Fibroblast of villous mesenchyme (primary cell): ENCODE measurements at regions not wholly inside any gene's neighbourhood (a gene's known extent, or its start where the extent isn't known, plus 50 kb on each side); places are given as distances from the start of the nearest gene placed in this dataset.
"Not testable (repeated sequence)": the region's sequence is repeated elsewhere in the genome, so short reads cannot be mapped to it uniquely, and the experiment has no call there.

ENCODE experiments used
- DNase-seq: peaks from one replicate; pipeline ENCODE4 v3.0.0-alpha.2; 2010; ENCODE audit warnings: low read depth
- H3K4me3 ChIP-seq: 2 replicates; pipeline ENCODE4 v1.5.1; 2011; ENCODE audit warnings: low read depth, mild to moderate bottlenecking, low read length
- TF ChIP-seq, protein P1 (sequence below): IDR thresholded peaks from 2 replicates; pipeline ENCODE4 v1.5.1; 2012; ENCODE audit warnings: low read depth, mild to moderate bottlenecking, low read length; ENCODE audit not compliant: insufficient read depth

DNA sequence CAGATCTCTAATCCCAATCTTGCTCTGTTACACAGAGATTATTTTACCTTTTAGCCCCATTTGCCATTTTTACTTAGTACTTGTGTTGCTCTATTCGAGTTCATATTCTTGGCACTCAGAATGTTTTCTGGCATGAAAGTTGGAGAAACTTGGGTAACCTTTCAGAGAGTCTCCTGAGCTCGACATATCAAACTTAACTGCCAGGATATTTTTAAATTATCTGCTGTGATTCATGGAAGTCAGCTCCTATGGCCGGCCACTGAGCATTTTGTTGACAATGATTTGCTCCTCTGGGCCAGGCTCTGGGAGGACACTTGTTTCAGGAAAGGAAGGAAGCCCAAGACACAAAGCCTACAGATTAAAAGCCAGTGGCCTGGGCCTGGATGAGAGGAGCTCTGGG lies 396.7 kb downstream of the TNS3 start:
- TF ChIP-seq, protein P1, sequence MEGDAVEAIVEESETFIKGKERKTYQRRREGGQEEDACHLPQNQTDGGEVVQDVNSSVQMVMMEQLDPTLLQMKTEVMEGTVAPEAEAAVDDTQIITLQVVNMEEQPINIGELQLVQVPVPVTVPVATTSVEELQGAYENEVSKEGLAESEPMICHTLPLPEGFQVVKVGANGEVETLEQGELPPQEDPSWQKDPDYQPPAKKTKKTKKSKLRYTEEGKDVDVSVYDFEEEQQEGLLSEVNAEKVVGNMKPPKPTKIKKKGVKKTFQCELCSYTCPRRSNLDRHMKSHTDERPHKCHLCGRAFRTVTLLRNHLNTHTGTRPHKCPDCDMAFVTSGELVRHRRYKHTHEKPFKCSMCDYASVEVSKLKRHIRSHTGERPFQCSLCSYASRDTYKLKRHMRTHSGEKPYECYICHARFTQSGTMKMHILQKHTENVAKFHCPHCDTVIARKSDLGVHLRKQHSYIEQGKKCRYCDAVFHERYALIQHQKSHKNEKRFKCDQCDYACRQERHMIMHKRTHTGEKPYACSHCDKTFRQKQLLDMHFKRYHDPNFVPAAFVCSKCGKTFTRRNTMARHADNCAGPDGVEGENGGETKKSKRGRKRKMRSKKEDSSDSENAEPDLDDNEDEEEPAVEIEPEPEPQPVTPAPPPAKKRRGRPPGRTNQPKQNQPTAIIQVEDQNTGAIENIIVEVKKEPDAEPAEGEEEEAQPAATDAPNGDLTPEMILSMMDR = no peak
- DNase-seq = no peak
- no peak overlapping the region for H3K4me3 ChIP-seq

DNA sequence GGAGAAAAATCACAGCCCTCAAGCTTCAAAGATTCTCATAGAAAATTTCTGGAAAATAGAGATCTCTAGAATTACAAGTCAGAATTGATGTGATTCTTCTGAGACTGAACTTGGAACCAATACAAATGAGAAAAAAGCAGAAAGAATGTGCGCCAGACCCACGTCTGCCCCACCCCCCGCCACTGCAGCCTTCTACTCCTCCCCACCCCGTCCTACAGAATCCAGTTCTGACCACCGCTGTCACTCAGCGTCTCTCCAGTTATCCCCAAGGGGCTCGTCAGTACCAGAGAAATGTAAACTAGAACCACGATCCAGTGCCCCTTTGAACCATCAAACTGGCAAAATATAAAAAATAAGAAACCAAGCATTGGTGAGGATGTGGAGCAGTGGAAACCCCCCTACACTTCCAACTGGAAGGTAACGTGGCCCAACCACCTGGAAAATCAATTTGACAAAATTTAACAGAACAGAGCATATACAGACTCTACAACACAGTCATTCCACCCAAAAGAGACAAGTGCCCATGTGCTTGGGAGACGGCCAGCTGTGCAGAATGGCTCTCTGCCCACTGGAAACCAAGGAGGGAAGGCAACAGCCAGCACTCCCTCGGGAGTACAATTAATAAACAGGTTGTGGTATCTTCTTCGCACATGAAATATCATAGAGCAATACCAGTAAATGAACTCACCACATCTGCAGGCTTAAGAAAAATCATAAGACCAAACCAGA lies 397.9 kb downstream of the TNS3 start:
- H3K4me3 ChIP-seq = no peak overlapping the region
- TF ChIP-seq, protein P1 = no peak
- DNase-seq = no peak

DNA sequence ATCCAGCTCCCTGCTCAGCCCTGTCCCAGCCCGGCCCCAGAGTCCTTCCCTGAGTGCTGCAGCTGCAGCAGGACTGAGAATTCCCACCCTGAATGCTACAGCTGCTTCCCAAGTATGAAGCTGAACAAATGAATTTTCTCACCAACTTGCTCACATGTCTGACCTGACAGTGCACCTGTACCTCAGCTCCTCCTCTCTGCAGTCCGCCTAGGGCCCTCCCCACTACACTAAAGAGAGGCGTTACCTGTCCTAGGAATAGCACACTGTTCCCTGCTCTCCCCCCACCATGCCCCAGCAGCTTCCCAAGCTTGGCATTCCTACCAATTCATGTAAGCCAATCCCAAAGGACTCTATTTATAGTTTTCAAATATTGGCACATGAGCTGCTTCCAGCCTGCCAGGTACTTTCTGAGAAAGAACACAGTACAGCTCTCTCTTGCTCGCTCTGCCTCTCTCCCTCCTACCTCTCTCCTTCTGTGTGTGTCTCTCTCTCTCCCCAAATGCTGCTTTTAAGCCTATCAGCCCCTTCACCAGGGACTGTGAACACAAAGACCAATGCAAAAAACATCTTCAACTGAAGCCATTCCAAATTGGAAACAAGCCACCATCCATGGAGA lies 400.1 kb downstream of the TNS3 start:
- TF ChIP-seq, protein P1 = no peak
- no peak overlapping the region for H3K4me3 ChIP-seq
- DNase-seq = no peak

DNA sequence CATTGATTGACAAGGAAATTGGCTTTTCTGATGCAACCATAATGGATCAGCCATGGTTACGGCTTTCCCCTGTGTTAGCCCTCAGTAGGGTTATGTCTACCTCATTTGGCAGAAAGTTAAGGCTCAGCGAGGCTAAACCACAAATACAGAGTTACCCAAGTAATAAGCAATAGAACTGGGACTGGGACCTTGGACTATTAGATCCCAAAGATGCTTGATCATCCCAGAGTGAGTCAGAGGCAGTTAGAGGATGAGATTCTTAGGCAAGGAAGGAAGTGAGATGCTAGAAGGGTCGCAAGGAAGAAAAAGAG lies 401.4 kb downstream of the TNS3 start:
- H3K4me3 ChIP-seq = no peak overlapping the region
- TF ChIP-seq, protein P1 = no peak
- no peak for DNase-seq

DNA sequence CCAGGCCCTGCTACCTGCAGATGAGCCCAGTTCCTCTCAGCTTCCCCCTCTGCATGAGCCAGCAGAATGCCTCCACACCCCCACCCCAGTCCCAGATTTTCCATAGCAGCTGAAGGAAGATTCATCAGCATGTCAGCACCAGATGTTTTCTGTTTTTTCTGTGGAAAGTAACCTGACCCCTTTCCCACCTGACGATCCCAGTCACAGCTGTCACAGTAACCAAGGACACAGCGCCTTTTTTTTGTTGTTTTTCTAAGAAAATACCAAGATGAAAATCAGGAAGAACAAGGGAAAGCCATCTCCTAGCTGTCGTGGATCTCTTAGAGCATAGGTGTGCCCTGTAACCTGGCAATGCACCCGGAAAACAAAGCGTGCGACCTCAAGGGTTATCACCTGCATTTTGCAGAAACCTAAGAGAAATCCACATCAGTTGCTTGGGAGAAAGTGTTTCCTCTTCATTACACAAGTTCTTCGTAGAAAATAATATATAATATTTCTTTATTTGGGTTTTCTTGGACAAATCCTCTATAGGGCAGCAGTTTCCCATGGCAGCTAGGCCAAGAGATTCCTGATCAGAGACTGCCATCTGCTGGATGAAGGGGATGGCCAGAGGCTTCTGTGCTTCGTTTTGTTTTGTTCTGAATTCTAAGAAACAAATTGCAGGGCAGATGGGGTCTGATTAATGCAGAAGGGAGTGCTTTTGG lies 401.9 kb downstream of the TNS3 start:
- no peak overlapping the region for H3K4me3 ChIP-seq
- peak; percentile 75 for DNase-seq

DNA sequence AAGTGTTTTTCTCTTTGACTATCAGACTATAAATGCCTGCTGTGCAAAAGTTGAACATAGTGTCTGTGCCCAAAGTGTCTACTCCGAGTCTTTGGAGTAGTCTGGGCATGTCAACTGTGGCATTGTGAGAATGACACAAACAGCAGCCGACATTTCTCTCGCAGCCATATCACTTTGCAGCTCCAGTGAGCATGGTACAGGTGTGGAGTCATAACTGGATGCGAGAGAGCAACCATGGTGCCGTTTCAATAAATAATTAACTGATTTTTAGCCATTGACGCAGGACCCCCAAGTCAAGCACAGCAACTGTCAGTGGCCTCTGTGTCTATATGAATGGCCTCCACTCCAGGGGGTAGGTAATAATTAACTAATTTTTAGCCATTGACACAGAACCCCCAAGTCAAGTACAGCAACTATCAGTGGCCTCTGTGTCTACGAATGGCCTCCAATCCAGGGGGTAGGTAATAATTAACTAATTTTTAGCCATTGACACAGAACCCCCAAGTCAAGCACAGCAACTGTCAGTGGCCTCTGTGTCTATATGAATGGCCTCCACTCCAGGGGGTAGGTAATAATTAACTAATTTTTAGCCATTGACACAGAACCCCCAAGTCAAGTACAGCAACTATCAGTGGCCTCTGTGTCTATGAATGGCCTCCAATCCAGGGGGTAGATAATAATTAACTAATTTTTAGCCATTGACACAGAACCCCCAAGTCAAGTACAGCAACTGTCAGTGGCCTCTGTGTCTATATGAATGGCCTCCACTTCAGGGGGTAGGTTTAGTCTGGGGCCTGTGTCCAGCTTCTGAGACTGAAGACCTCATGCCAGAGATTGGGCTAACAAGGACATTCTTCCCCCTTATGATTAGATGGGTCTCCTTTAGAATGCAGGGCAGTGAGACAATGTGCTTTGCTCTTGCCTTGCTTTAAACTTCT lies 409.0 kb downstream of the TNS3 start:
- DNase-seq, H3K4me3 ChIP-seq: not testable (repeated sequence)

More for the DNA sequence above, 401.9 kb downstream of the TNS3 start:
- TF ChIP-seq, protein P1 = peak; percentile 89
